Upper lobe of left lung (tissue), 6 donors: ENCODE measurements at regions not wholly inside any gene's neighbourhood (a gene's known extent, or its start where the extent isn't known, plus 50 kb on each side); places are given as distances from the start of the nearest gene placed in this dataset.
A peak's percentile ranks its signal among the peaks of the same experiment; 100 is the strongest.

Experiments used
- ATAC-seq, 2 donors: fragments of 200-7000 bp; cut with Tn5 transposase; one replicate each; pipeline ENCODE4 v1.9.1; 2022; ENCODE audit warnings: mild to moderate bottlenecking in 2 of 2, moderate library complexity in 2 of 2; ENCODE audit not compliant: low FRiP score in 2 of 2
- DNase-seq, 2 donors: peaks; one replicate each; pipeline ENCODE4 v3.0.0-alpha.2; 2019 to 2020
- H3K27ac ChIP-seq, 4 donors: fragments of 200-600 bp; sonication (generic); one replicate each; pipeline ENCODE4 v1.5.1; 2016 to 2019
- H3K27me3 ChIP-seq, 4 donors: fragments of 200-600 bp; sonication (generic); one replicate each; pipeline ENCODE4 v1.5.1; 2017 to 2019
- H3K36me3 ChIP-seq, 4 donors: fragments of 200-600 bp; sonication (generic); one replicate each; pipeline ENCODE4 v1.5.1; 2016 to 2019
- H3K4me1 ChIP-seq, 4 donors: fragments of 200-600 bp; sonication (generic); one replicate each; pipeline ENCODE4 v1.5.1; 2018 to 2019
- H3K4me3 ChIP-seq, 4 donors: fragments of 200-600 bp; sonication (generic); one replicate each; pipeline ENCODE4 v1.5.1; 2017 to 2019; ENCODE audit warnings: mild to moderate bottlenecking in 2 of 4, moderate library complexity in 1 of 4
- H3K9me3 ChIP-seq, 4 donors: fragments of 200-600 bp; sonication (generic); one replicate each; pipeline ENCODE4 v1.5.1; 2018 to 2019
- EP300 ChIP-seq, 4 donors: sonication (generic); formaldehyde crosslinking; IDR thresholded peaks; one replicate each; pipeline ENCODE4 v1.5.1; 2017; ENCODE audit warnings: antibody characterized with exemption in 4 of 4, control low read depth in 2 of 4
- POLR2A ChIP-seq, 4 donors: fragments of 450-650 bp; IDR thresholded peaks; one replicate each; pipeline ENCODE4 v1.5.1; 2016 to 2017; ENCODE audit warnings: antibody characterized with exemption in 4 of 4, mild to moderate bottlenecking in 2 of 4
- POLR2AphosphoS5 ChIP-seq, 2 donors: sonication (generic); formaldehyde crosslinking; IDR thresholded peaks; one replicate each; pipeline ENCODE4 v1.5.1; 2017; ENCODE audit warnings: antibody characterized with exemption in 2 of 2
- WGBS, 2 donors: methylation state at CpG; one replicate each; pipeline ENCODE4 v1.1.5; 2017 to 2018; 5-methylcytosine and 5-hydroxymethylcytosine counted together
- TF ChIP-seq, protein P1 (sequence below), 6 experiments: fragments of 450-650 bp in 4 of 6; fragments of 200-600 bp in 2 of 6; sonication (generic) in 2 of 6; IDR thresholded peaks; one replicate each; pipeline ENCODE4 v1.5.1; 2016 to 2019; ENCODE audit warnings: antibody characterized with exemption in 6 of 6
- donor health status: DM: no; HTN: no; CAD: no; lungs with moderate emphysema.
- donor health status: DM: no; HTN: yes; CAD: no; lungs with severe emphysema.

DNA sequence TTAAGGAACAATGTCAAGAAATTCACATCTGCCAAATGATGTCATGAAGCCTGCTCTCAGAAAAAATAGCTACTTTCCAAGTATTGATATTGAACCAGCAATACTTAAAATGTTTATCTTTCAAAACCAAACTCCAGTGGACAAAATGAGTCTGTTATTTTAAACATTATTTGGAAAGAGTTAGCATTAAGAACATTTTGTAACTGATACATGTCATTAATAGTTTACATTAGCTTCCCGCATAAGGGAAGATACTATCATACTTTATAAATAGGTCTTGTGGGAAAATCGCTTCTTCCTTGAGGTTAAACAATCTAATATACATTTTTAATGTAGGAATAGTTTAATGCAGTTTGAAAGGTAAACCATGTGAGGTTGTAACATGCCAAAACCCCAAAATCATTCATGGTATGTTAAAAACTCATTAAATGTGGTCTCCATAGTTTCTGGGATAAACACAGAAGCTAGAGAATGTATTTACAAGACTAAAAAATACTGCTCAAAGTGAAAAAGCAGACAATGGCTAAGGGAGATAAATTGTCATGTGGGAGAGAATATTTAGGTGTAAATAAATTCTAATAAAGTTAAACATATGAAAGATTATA is 73.4 kb upstream of the ATP2B1 start:
- WGBS, 2 donors, result 54 to 63% methylated on average over 2 of the region's 2 CpGs

DNA sequence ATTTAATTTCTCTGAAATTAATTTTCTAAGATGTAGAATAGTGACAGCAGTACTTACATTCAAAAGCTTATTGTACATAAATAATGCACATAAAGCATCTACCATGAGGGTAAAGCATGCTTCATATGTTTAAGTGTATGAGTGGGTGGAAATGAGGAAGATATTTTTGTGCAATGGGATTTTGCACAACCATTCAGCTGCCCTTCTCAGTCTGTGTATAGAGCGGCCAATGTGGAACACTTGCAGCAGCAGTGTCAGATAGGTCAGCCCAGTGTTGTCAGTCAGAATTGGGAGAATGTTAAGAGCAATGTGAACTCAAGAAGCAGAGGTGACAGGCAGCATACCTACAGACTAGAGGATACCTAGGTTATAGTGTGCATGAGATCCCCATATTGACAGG is 72.5 kb upstream of the ATP2B1 start:
- ATAC-seq (peak in 1 of 2 donors; percentile 66), DNase-seq (peak in 1 of 2 donors; percentile 25)
- 52 to 82% methylated on average over 1 of the region's 1 CpG for WGBS, 2 donors

More for the DNA sequence above, 73.4 kb upstream of the ATP2B1 start:
- Histone ChIP-seq H3K9me3 (peaks cover 0 to 7% (median 0%) of the 10 kb centered on the region in 4 donors), H3K27ac (no peak overlapping the region), H3K36me3 (no peaks in the 10 kb centered on the region), H3K27me3 (no peaks in the 10 kb centered on the region), H3K4me1 (peaks cover 0 to 7% (median 3%) of the 10 kb centered on the region in 4 donors), H3K4me3 (no peak overlapping the region)
- TF ChIP-seq EP300 (IDR thresholded peaks at IDR 0.05) (no peak), POLR2A (IDR thresholded peaks at IDR 0.05) (no peak), POLR2AphosphoS5 (IDR thresholded peaks at IDR 0.05) (no peak)
- TF ChIP-seq, protein P1, sequence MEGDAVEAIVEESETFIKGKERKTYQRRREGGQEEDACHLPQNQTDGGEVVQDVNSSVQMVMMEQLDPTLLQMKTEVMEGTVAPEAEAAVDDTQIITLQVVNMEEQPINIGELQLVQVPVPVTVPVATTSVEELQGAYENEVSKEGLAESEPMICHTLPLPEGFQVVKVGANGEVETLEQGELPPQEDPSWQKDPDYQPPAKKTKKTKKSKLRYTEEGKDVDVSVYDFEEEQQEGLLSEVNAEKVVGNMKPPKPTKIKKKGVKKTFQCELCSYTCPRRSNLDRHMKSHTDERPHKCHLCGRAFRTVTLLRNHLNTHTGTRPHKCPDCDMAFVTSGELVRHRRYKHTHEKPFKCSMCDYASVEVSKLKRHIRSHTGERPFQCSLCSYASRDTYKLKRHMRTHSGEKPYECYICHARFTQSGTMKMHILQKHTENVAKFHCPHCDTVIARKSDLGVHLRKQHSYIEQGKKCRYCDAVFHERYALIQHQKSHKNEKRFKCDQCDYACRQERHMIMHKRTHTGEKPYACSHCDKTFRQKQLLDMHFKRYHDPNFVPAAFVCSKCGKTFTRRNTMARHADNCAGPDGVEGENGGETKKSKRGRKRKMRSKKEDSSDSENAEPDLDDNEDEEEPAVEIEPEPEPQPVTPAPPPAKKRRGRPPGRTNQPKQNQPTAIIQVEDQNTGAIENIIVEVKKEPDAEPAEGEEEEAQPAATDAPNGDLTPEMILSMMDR (IDR thresholded peaks at IDR 0.05), result no peak
- DNase-seq (no peak), ATAC-seq (no peak)

DNA sequence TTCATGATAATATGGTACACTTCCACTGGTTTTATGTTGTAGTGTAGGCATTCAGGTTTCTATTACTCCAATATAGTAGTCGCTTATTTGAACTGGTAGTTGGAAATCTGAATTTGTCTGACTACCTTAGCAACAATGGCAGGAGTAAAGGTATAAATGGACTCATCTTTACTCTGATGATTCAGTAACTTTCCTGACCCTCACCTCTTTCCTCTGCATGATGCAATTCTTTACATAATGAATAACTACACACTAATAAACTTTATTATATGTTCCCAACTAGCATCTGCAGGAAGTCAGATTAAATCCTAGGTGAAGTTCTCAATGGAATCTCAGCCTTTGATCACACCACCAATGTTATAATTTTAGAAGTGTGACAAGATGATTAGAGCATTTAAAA is 70.5 kb upstream of the ATP2B1 start:
- no peak for ATAC-seq
- no peak for DNase-seq
- H3K4me3 ChIP-seq, result no peak overlapping the region
- 97 to 100% methylated on average over 1 of the region's 1 CpG for WGBS, 2 donors
- no peaks in the 10 kb centered on the region for H3K9me3 ChIP-seq
- H3K36me3 ChIP-seq, result no peaks in the 10 kb centered on the region
- TF ChIP-seq, protein P1 (IDR thresholded peaks at IDR 0.05), result no peak
- no peak for TF ChIP-seq EP300 (IDR thresholded peaks at IDR 0.05)
- H3K4me1 ChIP-seq, result peaks cover 0 to 7% (median 3%) of the 10 kb centered on the region in 4 donors
- H3K27me3 ChIP-seq, result no peaks in the 10 kb centered on the region
- no peak overlapping the region for H3K27ac ChIP-seq

More for the DNA sequence above, 72.5 kb upstream of the ATP2B1 start:
- no peak overlapping the region for H3K27ac ChIP-seq
- no peaks in the 10 kb centered on the region for H3K36me3 ChIP-seq
- H3K27me3 ChIP-seq, result no peaks in the 10 kb centered on the region
- H3K4me3 ChIP-seq, result no peak overlapping the region
- H3K4me1 ChIP-seq, result peaks cover 0 to 7% (median 3%) of the 10 kb centered on the region in 4 donors
- H3K9me3 ChIP-seq, result peaks cover 0 to 3% (median 0%) of the 10 kb centered on the region in 4 donors
- TF ChIP-seq, protein P1 (IDR thresholded peaks at IDR 0.05), result no peak

DNA sequence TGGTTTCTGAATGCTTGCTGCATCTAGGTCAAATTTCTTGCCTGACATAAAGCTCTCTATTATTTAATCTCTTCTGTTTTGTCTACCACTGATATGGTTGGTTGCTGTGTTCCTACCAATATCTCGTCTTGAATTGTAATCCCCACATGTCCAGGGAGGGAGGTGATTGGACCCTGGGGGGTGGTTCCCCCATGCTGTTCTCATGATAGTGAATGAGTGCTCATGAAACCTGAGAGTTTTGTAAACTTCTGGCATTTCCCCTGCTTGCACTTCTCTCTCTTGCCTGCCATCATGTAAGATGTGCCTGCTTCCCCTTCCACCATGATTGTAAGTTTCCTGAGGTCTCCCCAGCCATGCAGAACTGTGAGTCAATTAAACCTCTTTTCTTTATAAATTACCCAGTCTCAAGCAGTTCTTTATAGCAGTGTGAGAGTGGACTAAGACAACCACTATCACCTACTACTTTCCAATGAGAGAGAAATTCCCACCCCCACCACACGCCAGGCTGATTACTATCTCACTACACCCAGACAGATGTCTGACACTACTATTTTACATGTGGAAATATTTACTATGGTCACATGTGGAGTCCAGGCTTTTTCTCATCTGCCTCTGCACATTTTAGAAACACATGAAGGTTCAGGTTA is 69.2 kb upstream of the ATP2B1 start:
- H3K36me3 ChIP-seq, result no peaks in the 10 kb centered on the region
- DNase-seq (no peak), ATAC-seq (no peak)
- H3K9me3 ChIP-seq, result no peaks in the 10 kb centered on the region
- H3K27ac ChIP-seq, result no peak overlapping the region
- H3K4me3 ChIP-seq, result no peak overlapping the region
- TF ChIP-seq POLR2AphosphoS5 (IDR thresholded peaks at IDR 0.05) (no peak), EP300 (IDR thresholded peaks at IDR 0.05) (no peak), POLR2A (IDR thresholded peaks at IDR 0.05) (no peak)
- TF ChIP-seq, protein P1 (IDR thresholded peaks at IDR 0.05), result no peak
- H3K27me3 ChIP-seq, result no peaks in the 10 kb centered on the region
- no peaks in the 10 kb centered on the region for H3K4me1 ChIP-seq
- 85 to 92% methylated on average over 2 of the region's 2 CpGs for WGBS, 2 donors

DNA sequence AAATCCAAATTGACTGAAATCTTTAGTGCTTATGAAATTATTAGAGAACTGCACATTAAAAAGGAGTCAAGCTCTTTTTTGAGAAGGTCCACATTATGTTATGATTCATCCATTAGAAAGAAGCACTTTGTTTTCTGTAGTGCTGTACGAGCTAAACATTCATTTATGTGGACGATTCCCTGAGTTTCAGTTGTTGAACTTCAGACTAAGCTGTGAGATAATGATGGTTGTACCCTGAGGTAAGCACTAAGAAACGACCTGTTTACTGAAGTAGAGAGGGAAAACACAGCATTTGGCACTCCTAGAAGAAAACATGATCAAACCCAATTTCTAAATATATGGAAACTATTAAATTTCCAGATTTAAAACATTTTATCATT is 67.3 kb upstream of the ATP2B1 start:
- Histone ChIP-seq H3K27me3 (no peaks in the 10 kb centered on the region), H3K4me1 (no peaks in the 10 kb centered on the region), H3K27ac (no peak overlapping the region), H3K4me3 (no peak overlapping the region), H3K36me3 (no peaks in the 10 kb centered on the region), H3K9me3 (no peaks in the 10 kb centered on the region)
- WGBS, 2 donors, result 66 to 73% methylated on average over 3 of the region's 3 CpGs
- ATAC-seq (no peak), DNase-seq (no peak)
- no peak for TF ChIP-seq EP300 (IDR thresholded peaks at IDR 0.05)
- TF ChIP-seq POLR2AphosphoS5 (IDR thresholded peaks at IDR 0.05), result no peak
- TF ChIP-seq, protein P1 (IDR thresholded peaks at IDR 0.05), result no peak
- no peak for TF ChIP-seq POLR2A (IDR thresholded peaks at IDR 0.05)
